Endothelial cell of umbilical vein (primary cell): ENCODE measurements at regions not wholly inside any gene's neighbourhood (a gene's known extent, or its start where the extent isn't known, plus 50 kb on each side); places are given as distances from the start of the nearest gene placed in this dataset.

Source experiments
- BruUV-seq: library from RNA; stranded (reverse); fragments of 400-500 nt; replicated peaks from 2 replicates; lab custom pipeline; 2021; lab: Mats Ljungman, UMichigan
- CTCF ChIA-PET: fragments of 300-600, 350-600 bp; sonication (Branson Sonifier 250); formaldehyde crosslinking; loops from one replicate; lab custom pipeline; 2021; ENCODE audit warnings: antibody characterized with exemption, inconsistent platforms; lab: Charles Lee
- POLR2A ChIA-PET: fragments of 300-600, 350-600 bp; sonication (Branson Sonifier 250); formaldehyde crosslinking; loops from one replicate; lab custom pipeline; 2021; ENCODE audit warnings: antibody characterized with exemption, inconsistent platforms; lab: Charles Lee
- DNase-seq: peaks from one replicate; pipeline ENCODE4 v3.0.0-alpha.2; 2011; ENCODE audit warnings: low read depth, low spot score
- FAIRE-seq: peaks from 2 replicates; lab custom pipeline; 2011; peaks lifted over from hg19 to GRCh38; lab: Jason Lieb, UNC
- H2AFZ ChIP-seq: 2 replicates; pipeline ENCODE4 v1.6.0; 2012; ENCODE audit warnings: low read depth, low read length, control low read depth, inconsistent platforms
- H3K27ac ChIP-seq: 2 replicates; pipeline ENCODE4 v1.5.1; 2011; ENCODE audit warnings: low read depth, mild to moderate bottlenecking, control low read depth, low read length, moderate library complexity; ENCODE audit not compliant: insufficient read depth
- H3K27me3 ChIP-seq, 2 experiments: 2 replicates each; pipeline versions ENCODE4 v1.6.0 to v1.6.1; 2011; ENCODE audit warnings: low read length in 2 of 2, mixed read lengths in 1 of 2; ENCODE audit not compliant: control insufficient read depth in 2 of 2, insufficient read depth in 2 of 2
- H3K36me3 ChIP-seq, 2 experiments: 2 replicates in 1 of 2; 3 replicates in 1 of 2; pipeline ENCODE4 v1.5.1; 2011; ENCODE audit warnings: low read length in 2 of 2, mild to moderate bottlenecking in 1 of 2, moderate library complexity in 1 of 2; ENCODE audit not compliant: control insufficient read depth in 2 of 2, insufficient read depth in 2 of 2; ENCODE audit errors: extremely low read depth in 1 of 2
- H3K4me1 ChIP-seq: 3 replicates; pipeline ENCODE4 v1.5.1; 2011; ENCODE audit warnings: mild to moderate bottlenecking, low read length; ENCODE audit not compliant: control insufficient read depth, insufficient read depth; ENCODE audit errors: extremely low read depth
- H3K4me2 ChIP-seq: 2 replicates; pipeline ENCODE4 v1.6.1; 2011; ENCODE audit warnings: low read length, control low read depth, mixed read lengths; ENCODE audit not compliant: insufficient read depth
- H3K4me3 ChIP-seq, 3 experiments: fragments of 200-600 bp in 1 of 3; sonication (generic), shearing (Covaris generic) in 1 of 3; replicated peaks in 1 of 3; 2 replicates each; pipeline ENCODE4 v1.5.1; 2011 to 2016; ENCODE audit warnings: control low read depth in 3 of 3, low read length in 3 of 3, mild to moderate bottlenecking in 2 of 3, inconsistent platforms in 1 of 3, low read depth in 1 of 3, moderate library complexity in 1 of 3; ENCODE audit not compliant: insufficient read depth in 1 of 3
- H3K79me2 ChIP-seq: 2 replicates; pipeline ENCODE4 v1.6.0; 2012; ENCODE audit warnings: low read length, inconsistent platforms; ENCODE audit not compliant: control insufficient read depth, insufficient read depth
- H3K9ac ChIP-seq: replicated peaks from 2 replicates; pipeline ENCODE3; 2011; ENCODE audit warnings: low read length, control low read depth; ENCODE audit not compliant: insufficient read depth; ENCODE audit errors: extremely low read depth
- H3K9me1 ChIP-seq: replicated peaks from 3 replicates; pipeline ENCODE4 v1.6.0; 2011; ENCODE audit warnings: mild to moderate bottlenecking, low read length; ENCODE audit not compliant: control insufficient read depth, insufficient read depth; ENCODE audit errors: extremely low read depth
- H3K9me3 ChIP-seq: replicated peaks from 2 replicates; pipeline ENCODE4 v1.5.1; 2012; ENCODE audit warnings: low read length, inconsistent platforms; ENCODE audit not compliant: control insufficient read depth, insufficient read depth
- H4K20me1 ChIP-seq: replicated peaks from 2 replicates; pipeline ENCODE3; 2011; ENCODE audit warnings: mild to moderate bottlenecking, low read length; ENCODE audit not compliant: control insufficient read depth, insufficient read depth; ENCODE audit errors: extremely low read depth
- CTCF ChIP-seq, 2 donors: IDR thresholded peaks; 1 replicate in 1 of 2; 2 replicates in 1 of 2; pipeline ENCODE4 v1.5.1; 2011; ENCODE audit warnings: low read length in 2 of 2, mild to moderate bottlenecking in 2 of 2, moderate library complexity in 2 of 2, control low read depth in 1 of 2, inconsistent platforms in 1 of 2, low read depth in 1 of 2; ENCODE audit not compliant: insufficient read depth in 1 of 2; ENCODE audit errors: extremely low read depth in 1 of 2
- EZH2 ChIP-seq: IDR thresholded peaks from 2 replicates; pipeline ENCODE4 v1.6.1; 2012; ENCODE audit warnings: borderline replicate concordance, low read depth, mild to moderate bottlenecking, moderate library complexity, low read length, inconsistent platforms; ENCODE audit not compliant: severe bottlenecking
- FOS ChIP-seq: IDR thresholded peaks from 2 replicates; pipeline ENCODE4 v1.6.1; 2011; ENCODE audit warnings: mild to moderate bottlenecking, low read length, moderate library complexity, borderline replicate concordance; ENCODE audit not compliant: insufficient read depth
- GATA2 ChIP-seq: IDR thresholded peaks from 2 replicates; pipeline ENCODE4 v1.7.0; 2011; ENCODE audit warnings: low read depth, mild to moderate bottlenecking, moderate library complexity, mixed read lengths, low read length; ENCODE audit not compliant: insufficient read length, insufficient read depth
- JUN ChIP-seq: IDR thresholded peaks from 2 replicates; pipeline ENCODE4 v1.6.1; 2011; ENCODE audit warnings: borderline replicate concordance, low read depth; ENCODE audit not compliant: insufficient read length, insufficient read depth
- MAX ChIP-seq: IDR thresholded peaks from 2 replicates; pipeline ENCODE4 v1.6.1; 2011; ENCODE audit not compliant: insufficient read depth, insufficient read length
- MYC ChIP-seq: IDR thresholded peaks from one replicate; pipeline ENCODE4 v1.6.1; 2011; ENCODE audit warnings: mild to moderate bottlenecking, low read depth, low read length
- POLR2A ChIP-seq: IDR thresholded peaks from 2 replicates; pipeline ENCODE4 v1.6.1; 2012; ENCODE audit warnings: low read depth, mild to moderate bottlenecking, control low read depth, low read length
- POLR2AphosphoS5 ChIP-seq: IDR thresholded peaks from 2 replicates; pipeline ENCODE4 v1.6.1; 2012; ENCODE audit warnings: low read depth, mild to moderate bottlenecking, control low read depth, low read length, moderate library complexity; ENCODE audit not compliant: insufficient read depth
- dilution Hi-C: fragments of 300-500 bp; cut with MboI; formaldehyde crosslinking; loops from one replicate; pipeline ENCODE4 v1.15.0; 2019; ENCODE audit warnings: low sequenced_read_pairs; ENCODE audit not compliant: extremely low pct_ligation_motif_present
- intact Hi-C: fragments of 100-400 bp; cut with micrococcal nuclease; formaldehyde crosslinking; loops from one replicate; pipeline ENCODE4 v1.10.0; 2022

- no peaks in the 10 kb centered on the region for H3K9me1 ChIP-seq
- FAIRE-seq (no peak), DNase-seq (no peak)
- ChIA-PET POLR2A (no interaction called here), CTCF (interaction anchor here (1.3 kb wide), 1 partner anchor 25 kb away, joined by 4 read pairs; no protein-coding TSS in a partner anchor)
- H4K20me1 ChIP-seq = no peaks in the 10 kb centered on the region
- TF ChIP-seq JUN (no peak), POLR2A (no peak), EZH2 (no peak), MAX (no peak), MYC (no peak), POLR2AphosphoS5 (no peak), CTCF (IDR thresholded peaks at IDR 0.05; ENCODE audit: extremely low read depth in 1 of 2, insufficient read depth in 1 of 2, low read depth in 1 of 2, low read length in 2 of 2) (no peak), FOS (no peak), GATA2 (no peak)
- peaks cover 8% of the 10 kb centered on the region for H3K4me1 ChIP-seq
- H3K36me3 ChIP-seq = no peaks in the 10 kb centered on the region
- no peaks in the 10 kb centered on the region for H3K79me2 ChIP-seq
- H2AFZ ChIP-seq = no peak overlapping the region
- H3K9ac ChIP-seq = no peak overlapping the region
- H3K4me2 ChIP-seq = no peak overlapping the region
- dilution Hi-C loops (no loop called here), intact Hi-C loops (no loop called here)
- no peak overlapping the region for H3K4me3 ChIP-seq
- no peaks in the 10 kb centered on the region for H3K27me3 ChIP-seq
- BruUV-seq = no TSS peak
- H3K9me3 ChIP-seq = no peaks in the 10 kb centered on the region
- no peak overlapping the region for H3K27ac ChIP-seq
Observed at GRCh38 chr18:22499421-22499820, 81.7 kb upstream of the CTAGE1 start.
